HG02973 (cell line): ENCODE measurements at regions not wholly inside any gene's neighbourhood (a gene's known extent, or its start where the extent isn't known, plus 50 kb on each side); places are given as distances from the start of the nearest gene placed in this dataset.

ENCODE experiments used
- ATAC-seq: cut with Tn5 transposase; IDR thresholded peaks from one replicate; pipeline ENCODE4 v1.9.1; 2021; ENCODE audit warnings: moderate library complexity; ENCODE audit not compliant: unreplicated experiment

- no peak for ATAC-seq
Observed at GRCh38 chr20:50370036-50370566, 140.1 kb upstream of the PTPN1 start.

GRCh38 chr20:50371878-50372769, 138.1 kb upstream of the PTPN1 start:
- no peak for ATAC-seq

GRCh38 chr20:50372770-50373088, 137.5 kb upstream of the PTPN1 start:
- no peak for ATAC-seq

GRCh38 chr20:50373674-50374286, 136.4 kb upstream of the PTPN1 start:
- ATAC-seq, result no peak

GRCh38 chr20:50374541-50375078, 135.6 kb upstream of the PTPN1 start:
- ATAC-seq, result no peak

- ATAC-seq, result no peak
Observed at GRCh38 chr20:50376179-50376887, 133.8 kb upstream of the PTPN1 start.

- ATAC-seq, result no peak
Observed at GRCh38 chr20:50376888-50377459, 133.2 kb upstream of the PTPN1 start.

- ATAC-seq, result no peak
Observed at GRCh38 chr20:50378170-50379000, 131.8 kb upstream of the PTPN1 start.

- no peak for ATAC-seq
Observed at GRCh38 chr20:50379049-50379990, 130.9 kb upstream of the PTPN1 start.

GRCh38 chr20:50379991-50380696, 130.0 kb upstream of the PTPN1 start:
- no peak for ATAC-seq

- ATAC-seq, result no peak
Observed at GRCh38 chr20:50380697-50381040, 129.5 kb upstream of the PTPN1 start.

GRCh38 chr20:50381075-50381732, 129.0 kb upstream of the PTPN1 start:
- no peak for ATAC-seq

- ATAC-seq, result no peak
Observed at GRCh38 chr20:50381771-50382593, 128.2 kb upstream of the PTPN1 start.

GRCh38 chr20:50385733-50386640, 124.2 kb upstream of the PTPN1 start:
- ATAC-seq, result no peak

GRCh38 chr20:50386641-50386960, 123.6 kb upstream of the PTPN1 start:
- ATAC-seq, result no peak
